GM23248 (cell line): ENCODE measurements at regions not wholly inside any gene's neighbourhood (a gene's known extent, or its start where the extent isn't known, plus 50 kb on each side); places are given as distances from the start of the nearest gene placed in this dataset.

Experiments
- DNase-seq: peaks from one replicate; pipeline ENCODE4 v3.0.0-alpha.2; 2015
- H2AFZ ChIP-seq: fragments of 200-600 bp; sonication (generic); 2 replicates; pipeline ENCODE4 v1.6.1; 2016; ENCODE audit warnings: antibody characterized with exemption
- H3F3A ChIP-seq: fragments of 200-600 bp; sonication (generic); 2 replicates; pipeline ENCODE4 v1.6.1; 2016; ENCODE audit warnings: mild to moderate bottlenecking, antibody characterized with exemption, mixed run types; ENCODE audit not compliant: insufficient read depth
- H3K27ac ChIP-seq: fragments of 200-600 bp; sonication (generic); 2 replicates; pipeline ENCODE4 v1.5.1; 2016; ENCODE audit warnings: mild to moderate bottlenecking
- H3K27me3 ChIP-seq: fragments of 200-600 bp; sonication (generic); replicated peaks from 2 replicates; pipeline ENCODE4 v1.6.1; 2016; ENCODE audit warnings: mild to moderate bottlenecking; ENCODE audit not compliant: insufficient read depth
- H3K36me3 ChIP-seq: fragments of 200-600 bp; sonication (generic); 2 replicates; pipeline ENCODE4 v1.6.1; 2016; ENCODE audit warnings: low read depth, mild to moderate bottlenecking
- H3K4me1 ChIP-seq: fragments of 200-600 bp; sonication (generic); 2 replicates; pipeline ENCODE4 v1.6.1; 2016; ENCODE audit warnings: mild to moderate bottlenecking; ENCODE audit not compliant: insufficient read depth
- H3K4me2 ChIP-seq: fragments of 200-600 bp; sonication (generic); one replicate; pipeline ENCODE4 v1.6.1; 2016; ENCODE audit warnings: mild to moderate bottlenecking; ENCODE audit not compliant: unreplicated experiment
- H3K4me3 ChIP-seq: fragments of 200-600 bp; sonication (generic); 2 replicates; pipeline ENCODE4 v1.5.1; 2016; ENCODE audit warnings: mild to moderate bottlenecking
- H3K79me2 ChIP-seq: fragments of 200-600 bp; sonication (generic); 2 replicates; pipeline ENCODE4 v1.6.1; 2016; ENCODE audit warnings: mild to moderate bottlenecking; ENCODE audit not compliant: insufficient read depth
- H3K9ac ChIP-seq: fragments of 200-600 bp; sonication (generic); 2 replicates; pipeline ENCODE4 v1.6.1; 2016; ENCODE audit warnings: mild to moderate bottlenecking
- H3K9me2 ChIP-seq: fragments of 200-600 bp; sonication (generic); 2 replicates; pipeline ENCODE4 v1.6.1; 2016; ENCODE audit warnings: mixed run types, mild to moderate bottlenecking, moderate library complexity; ENCODE audit not compliant: insufficient read depth
- H3K9me3 ChIP-seq: fragments of 200-600 bp; sonication (generic); one replicate; pipeline ENCODE4 v1.6.1; 2017; ENCODE audit warnings: low read depth
- H4K20me1 ChIP-seq: fragments of 200-600 bp; sonication (generic); 2 replicates; pipeline ENCODE4 v1.6.0; 2016; ENCODE audit not compliant: insufficient read depth
- EZH2 ChIP-seq: fragments of 200-600 bp; sonication (generic); IDR thresholded peaks from 2 replicates; pipeline ENCODE4 v1.6.1; 2018; ENCODE audit warnings: antibody characterized with exemption, mild to moderate bottlenecking; ENCODE audit not compliant: insufficient read depth, poor library complexity, severe bottlenecking
- EZH2phosphoT487 ChIP-seq: fragments of 200-600 bp; sonication (generic); IDR thresholded peaks from 2 replicates; pipeline ENCODE4 v1.6.1; 2018; ENCODE audit warnings: antibody characterized with exemption, moderate library complexity, mild to moderate bottlenecking, low read depth; ENCODE audit not compliant: insufficient read depth
- WGBS, 2 experiments: methylation state at CpG; one replicate each; pipeline ENCODE4 v1.1.6; 2015 to 2017; ENCODE audit warnings: low lambda C conversion rate in 2 of 2, low coverage in 1 of 2; ENCODE audit errors: missing lambda C conversion rate in 2 of 2; 5-methylcytosine and 5-hydroxymethylcytosine counted together
- in situ Hi-C: fragments of 300-500 bp; cut with MboI; formaldehyde crosslinking; loops from 2 replicates; pipeline ENCODE4 v1.15.0; 2020

- Histone ChIP-seq H3K27me3 (no peaks in the 10 kb centered on the region), H3K79me2 (no peaks in the 10 kb centered on the region), H4K20me1 (no peaks in the 10 kb centered on the region), H3K36me3 (no peaks in the 10 kb centered on the region), H3K27ac (no peak overlapping the region), H2AFZ (no peak overlapping the region), H3K9me2 (no peaks in the 10 kb centered on the region), H3K9me3 (no peaks in the 10 kb centered on the region), H3K9ac (no peak overlapping the region), H3K4me1 (no peaks in the 10 kb centered on the region), H3K4me2 (no peak overlapping the region), H3F3A (no peaks in the 10 kb centered on the region), H3K4me3 (no peak overlapping the region)
- 77 to 81% methylated on average over 1 of the region's 1 CpG for WGBS, 2 experiments
- no peak for TF ChIP-seq EZH2
- DNase-seq = no peak
- in situ Hi-C loops = loop anchor here (5.0 kb wide), 1 partner anchor 166 kb away; no protein-coding TSS in a partner anchor
Measured at GRCh38 chr6:18335948-18336347, 51.2 kb upstream of the RNF144B start.

- no peak overlapping the region for H3K27ac ChIP-seq
- 80 to 97% methylated on average over 2 of the region's 2 CpGs for WGBS, 2 experiments
- in situ Hi-C loops = no loop called here
- H3K4me2 ChIP-seq = no peak overlapping the region
- H3K9me2 ChIP-seq = no peaks in the 10 kb centered on the region
- no peaks in the 10 kb centered on the region for H3K9me3 ChIP-seq
- no peak for TF ChIP-seq EZH2
- TF ChIP-seq EZH2phosphoT487 = no peak
- no peaks in the 10 kb centered on the region for H3K4me1 ChIP-seq
- H3K36me3 ChIP-seq = no peaks in the 10 kb centered on the region
- H2AFZ ChIP-seq = no peak overlapping the region
- H3K27me3 ChIP-seq = no peaks in the 10 kb centered on the region
- DNase-seq = no peak
- no peak overlapping the region for H3K4me3 ChIP-seq
- no peaks in the 10 kb centered on the region for H3F3A ChIP-seq
- no peaks in the 10 kb centered on the region for H4K20me1 ChIP-seq
- no peaks in the 10 kb centered on the region for H3K79me2 ChIP-seq
- no peak overlapping the region for H3K9ac ChIP-seq
Measured at GRCh38 chr6:18334251-18334650, 52.9 kb upstream of the RNF144B start.

GRCh38 chr6:18330548-18331081, 56.5 kb upstream of the RNF144B start:
- Histone ChIP-seq H3K4me1 (no peaks in the 10 kb centered on the region), H3K9me3 (no peaks in the 10 kb centered on the region), H4K20me1 (no peaks in the 10 kb centered on the region), H3K79me2 (no peaks in the 10 kb centered on the region), H3K36me3 (no peaks in the 10 kb centered on the region), H3K9ac (no peak overlapping the region), H3K9me2 (no peaks in the 10 kb centered on the region), H3F3A (no peaks in the 10 kb centered on the region), H3K27me3 (no peaks in the 10 kb centered on the region), H3K4me3 (no peak overlapping the region), H2AFZ (no peak overlapping the region), H3K27ac (no peak overlapping the region), H3K4me2 (no peak overlapping the region)
- WGBS, 2 experiments = 80 to 85% methylated on average over 6 of the region's 6 CpGs
- no peak for DNase-seq
- no peak for TF ChIP-seq EZH2
- no peak for TF ChIP-seq EZH2phosphoT487
- in situ Hi-C loops = no loop called here

- no peak overlapping the region for H3K4me3 ChIP-seq
- in situ Hi-C loops = no loop called here
- H3K9me3 ChIP-seq = no peaks in the 10 kb centered on the region
- no peaks in the 10 kb centered on the region for H3K79me2 ChIP-seq
- H3K4me1 ChIP-seq = no peaks in the 10 kb centered on the region
- no peaks in the 10 kb centered on the region for H4K20me1 ChIP-seq
- no peaks in the 10 kb centered on the region for H3K9me2 ChIP-seq
- H3K36me3 ChIP-seq = no peaks in the 10 kb centered on the region
- 65 to 70% methylated on average over 3 of the region's 3 CpGs for WGBS, 2 experiments
- no peak overlapping the region for H3K9ac ChIP-seq
- DNase-seq = no peak
- H3K4me2 ChIP-seq = no peak overlapping the region
- no peaks in the 10 kb centered on the region for H3K27me3 ChIP-seq
- TF ChIP-seq EZH2 (no peak), EZH2phosphoT487 (no peak)
- no peaks in the 10 kb centered on the region for H3F3A ChIP-seq
- H3K27ac ChIP-seq = no peak overlapping the region
- no peak overlapping the region for H2AFZ ChIP-seq
Measured at GRCh38 chr6:18329776-18330175, 57.4 kb upstream of the RNF144B start.

GRCh38 chr6:18328540-18328939, 58.6 kb upstream of the RNF144B start:
- no peak overlapping the region for H3K9ac ChIP-seq
- no peak overlapping the region for H2AFZ ChIP-seq
- no peaks in the 10 kb centered on the region for H3K4me1 ChIP-seq
- H3F3A ChIP-seq = no peaks in the 10 kb centered on the region
- no peaks in the 10 kb centered on the region for H3K27me3 ChIP-seq
- WGBS, 2 experiments = 83 to 87% methylated on average over 3 of the region's 3 CpGs
- no peaks in the 10 kb centered on the region for H3K36me3 ChIP-seq
- H3K4me2 ChIP-seq = no peak overlapping the region
- H3K9me3 ChIP-seq = no peaks in the 10 kb centered on the region
- in situ Hi-C loops = no loop called here
- H3K4me3 ChIP-seq = no peak overlapping the region
- no peaks in the 10 kb centered on the region for H4K20me1 ChIP-seq
- no peak for DNase-seq
- no peaks in the 10 kb centered on the region for H3K79me2 ChIP-seq
- no peaks in the 10 kb centered on the region for H3K9me2 ChIP-seq
- H3K27ac ChIP-seq = no peak overlapping the region
- TF ChIP-seq EZH2 = no peak
- no peak for TF ChIP-seq EZH2phosphoT487
